ENCODE measurements at regions not wholly inside any gene's neighbourhood (a gene's known extent, or its start where the extent isn't known, plus 50 kb on each side); places are given as distances from the start of the nearest gene placed in this dataset.

DNA sequence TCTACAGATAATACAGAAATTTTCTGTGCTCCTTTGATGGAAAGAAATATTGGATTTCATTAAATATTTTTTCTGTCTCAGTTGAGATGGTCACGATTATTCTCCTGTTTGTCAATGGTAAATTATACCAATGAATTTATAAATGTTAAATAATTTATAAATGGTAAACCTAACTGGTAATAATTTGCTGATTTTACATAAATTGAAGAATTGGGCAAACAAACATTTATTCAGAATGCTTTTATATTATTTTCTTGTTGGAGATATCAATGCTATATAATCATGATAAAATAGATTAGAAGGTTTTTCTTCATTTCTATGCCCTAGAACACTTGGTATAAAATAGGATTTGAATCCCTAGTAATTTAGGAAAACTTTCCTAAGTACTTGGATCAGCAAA, 597.6 kb upstream of the IGFBP3 start:
- no peak overlapping the region for H3K27ac Mint-ChIP-seq
- no peaks in the 10 kb centered on the region for H4K20me1 ChIP-seq (ENCODE audit: control insufficient read depth, insufficient read depth, low read length, poor library complexity, severe bottlenecking)
- H3K4me3 ChIP-seq (ENCODE audit: control extremely low read depth in 1 of 5, extremely low read depth in 1 of 5, insufficient read depth in 1 of 5, low read depth in 2 of 5, low read length in 4 of 5), result no peak overlapping the region
- H2AFZ ChIP-seq (ENCODE audit: insufficient read depth, low read depth, low read length, poor library complexity, severe bottlenecking), result no peak overlapping the region
- H3K36me3 ChIP-seq (replicated peaks in 1 of 2; ENCODE audit: control extremely low read depth in 1 of 2, control insufficient read depth in 1 of 2, extremely low read depth in 1 of 2, insufficient read depth in 2 of 2, low read length in 1 of 2), result no peaks in the 10 kb centered on the region
- ChIA-PET POLR2A (no interaction called here), CTCF (no interaction called here)
- DNase-seq (no peak), ATAC-seq (ENCODE audit: low read depth) (no peak)
- peaks cover 3% of the 10 kb centered on the region for H3K9me3 Mint-ChIP-seq (ENCODE audit: insufficient read depth)
- H3K27me3 ChIP-seq (replicated peaks in 1 of 4; ENCODE audit: control extremely low read depth in 1 of 4, control insufficient read depth in 3 of 4, insufficient read depth in 4 of 4, low read length in 3 of 4), result no peaks in the 10 kb centered on the region
- WGBS (ENCODE audit: insufficient coverage), result no CpG with 5 or more reads among the region's 1 CpG
- no peak overlapping the region for H3K4me3 Mint-ChIP-seq
- no peak overlapping the region for H3K27ac ChIP-seq (ENCODE audit: low read length in 2 of 2)
- H3K79me2 ChIP-seq (ENCODE audit: control insufficient read depth, insufficient read depth, low read length), result no peaks in the 10 kb centered on the region
- no peak overlapping the region for H3K4me2 ChIP-seq (replicated peaks; ENCODE audit: low read depth, low read length, poor library complexity, severe bottlenecking)
- no peaks in the 10 kb centered on the region for H3K27me3 Mint-ChIP-seq
- H3K9ac ChIP-seq (ENCODE audit: low read length), result no peak overlapping the region
- TF ChIP-seq EZH2 (IDR thresholded peaks at IDR 0.05; ENCODE audit: borderline replicate concordance, insufficient read depth, low read depth, low read length, poor library complexity, severe bottlenecking), result no peak
- TF ChIP-seq, protein P1, sequence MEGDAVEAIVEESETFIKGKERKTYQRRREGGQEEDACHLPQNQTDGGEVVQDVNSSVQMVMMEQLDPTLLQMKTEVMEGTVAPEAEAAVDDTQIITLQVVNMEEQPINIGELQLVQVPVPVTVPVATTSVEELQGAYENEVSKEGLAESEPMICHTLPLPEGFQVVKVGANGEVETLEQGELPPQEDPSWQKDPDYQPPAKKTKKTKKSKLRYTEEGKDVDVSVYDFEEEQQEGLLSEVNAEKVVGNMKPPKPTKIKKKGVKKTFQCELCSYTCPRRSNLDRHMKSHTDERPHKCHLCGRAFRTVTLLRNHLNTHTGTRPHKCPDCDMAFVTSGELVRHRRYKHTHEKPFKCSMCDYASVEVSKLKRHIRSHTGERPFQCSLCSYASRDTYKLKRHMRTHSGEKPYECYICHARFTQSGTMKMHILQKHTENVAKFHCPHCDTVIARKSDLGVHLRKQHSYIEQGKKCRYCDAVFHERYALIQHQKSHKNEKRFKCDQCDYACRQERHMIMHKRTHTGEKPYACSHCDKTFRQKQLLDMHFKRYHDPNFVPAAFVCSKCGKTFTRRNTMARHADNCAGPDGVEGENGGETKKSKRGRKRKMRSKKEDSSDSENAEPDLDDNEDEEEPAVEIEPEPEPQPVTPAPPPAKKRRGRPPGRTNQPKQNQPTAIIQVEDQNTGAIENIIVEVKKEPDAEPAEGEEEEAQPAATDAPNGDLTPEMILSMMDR (IDR thresholded peaks at IDR 0.05), result no peak
- intact Hi-C loops (cut with micrococcal nuclease), result no loop called here
- no peaks in the 10 kb centered on the region for H3K9me3 ChIP-seq (ENCODE audit: control extremely low read depth in 1 of 3, control insufficient read depth in 2 of 3, insufficient read depth in 1 of 3, low read length in 2 of 3)
- H3K4me1 Mint-ChIP-seq, result no peaks in the 10 kb centered on the region
- no peaks in the 10 kb centered on the region for H3K4me1 ChIP-seq (ENCODE audit: control insufficient read depth in 2 of 2, insufficient read depth in 2 of 2, low read length in 2 of 2)

- no peak overlapping the region for H3K4me3 Mint-ChIP-seq
- no peak overlapping the region for H3K9ac ChIP-seq (ENCODE audit: low read length)
- DNase-seq (no peak), ATAC-seq (ENCODE audit: low read depth) (no peak)
- no peaks in the 10 kb centered on the region for H3K27me3 ChIP-seq (replicated peaks in 1 of 4; ENCODE audit: control extremely low read depth in 1 of 4, control insufficient read depth in 3 of 4, insufficient read depth in 4 of 4, low read length in 3 of 4)
- no peaks in the 10 kb centered on the region for H3K27me3 Mint-ChIP-seq
- H3K4me3 ChIP-seq (ENCODE audit: control extremely low read depth in 1 of 5, extremely low read depth in 1 of 5, insufficient read depth in 1 of 5, low read depth in 2 of 5, low read length in 4 of 5), result no peak overlapping the region
- ChIA-PET POLR2A (no interaction called here), CTCF (no interaction called here)
- H2AFZ ChIP-seq (ENCODE audit: insufficient read depth, low read depth, low read length, poor library complexity, severe bottlenecking), result no peak overlapping the region
- peaks cover 6% of the 10 kb centered on the region for H3K9me3 Mint-ChIP-seq (ENCODE audit: insufficient read depth)
- no peak overlapping the region for H3K4me2 ChIP-seq (replicated peaks; ENCODE audit: low read depth, low read length, poor library complexity, severe bottlenecking)
- no peaks in the 10 kb centered on the region for H3K79me2 ChIP-seq (ENCODE audit: control insufficient read depth, insufficient read depth, low read length)
- no peaks in the 10 kb centered on the region for H4K20me1 ChIP-seq (ENCODE audit: control insufficient read depth, insufficient read depth, low read length, poor library complexity, severe bottlenecking)
- no CpG with 5 or more reads among the region's 1 CpG for WGBS (ENCODE audit: insufficient coverage)
- H3K36me3 ChIP-seq (replicated peaks in 1 of 2; ENCODE audit: control extremely low read depth in 1 of 2, control insufficient read depth in 1 of 2, extremely low read depth in 1 of 2, insufficient read depth in 2 of 2, low read length in 1 of 2), result no peaks in the 10 kb centered on the region
- peaks cover 0 to 2% (median 0%) of the 10 kb centered on the region in 3 donors for H3K9me3 ChIP-seq (ENCODE audit: control extremely low read depth in 1 of 3, control insufficient read depth in 2 of 3, insufficient read depth in 1 of 3, low read length in 2 of 3)
- intact Hi-C loops (cut with micrococcal nuclease), result no loop called here
- no peaks in the 10 kb centered on the region for H3K4me1 Mint-ChIP-seq
- TF ChIP-seq EZH2 (IDR thresholded peaks at IDR 0.05; ENCODE audit: borderline replicate concordance, insufficient read depth, low read depth, low read length, poor library complexity, severe bottlenecking), result no peak
- no peak overlapping the region for H3K27ac Mint-ChIP-seq
- no peak overlapping the region for H3K27ac ChIP-seq (ENCODE audit: low read length in 2 of 2)
- H3K4me1 ChIP-seq (ENCODE audit: control insufficient read depth in 2 of 2, insufficient read depth in 2 of 2, low read length in 2 of 2), result no peaks in the 10 kb centered on the region
These were observed 594.9 kb upstream of the IGFBP3 start for GRCh38 chr7:46515844-46516590.
